ENCODE measurements at regions not wholly inside any gene's neighbourhood (a gene's known extent, or its start where the extent isn't known, plus 50 kb on each side); places are given as distances from the start of the nearest gene placed in this dataset.

DNA sequence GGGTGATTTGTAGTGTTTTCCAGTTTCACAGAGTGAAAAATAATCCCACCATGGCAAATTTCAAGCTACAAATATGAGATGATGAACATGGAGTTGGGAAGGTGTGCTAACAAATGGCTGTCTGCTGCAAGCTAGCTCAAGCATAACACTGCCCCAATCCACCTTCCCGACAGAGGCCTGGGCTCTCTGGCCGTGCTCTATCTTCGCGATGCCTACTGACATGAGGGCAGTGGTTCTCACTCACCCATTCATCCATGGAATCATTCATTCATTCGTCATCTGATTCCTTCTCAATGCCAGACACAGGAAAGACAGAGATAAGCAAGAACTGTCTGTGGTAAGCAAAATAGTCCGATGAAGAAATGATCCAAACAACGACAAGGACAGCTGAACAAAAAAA, 65.4 kb downstream of the ZNF467 start:
- H3K9me3 ChIP-seq (ENCODE audit: low read length), result peaks cover 24% of the 10 kb centered on the region
- in situ Hi-C loops (cut with HindIII; ENCODE audit: extremely low pct_ligation_motif_present, low pct_unique_long_range_greater_than_20kb) (no loop called here), intact Hi-C loops (cut with micrococcal nuclease; ENCODE audit: unreplicated experiment) (no loop called here)
- peak overlapping the region; percentile 5 for H2AFZ ChIP-seq (ENCODE audit: low read length)
- BruUV-seq (replicated peaks), result no TSS peak
- 77% methylated on average over 7 of the region's 7 CpGs for WGBS (ENCODE audit: low lambda C conversion rate)
- POLR2A ChIA-PET, result interaction anchor here (1.6 kb wide), 1 partner anchor 17 kb away, joined by 5 read pairs; no protein-coding TSS in a partner anchor
- no peak for DNase-seq (ENCODE audit: low spot score)
- no peak for TF ChIP-seq TAF15 (IDR thresholded peaks at IDR 0.05; ENCODE audit: low read depth, low read length, poor library complexity, severe bottlenecking)
- TF ChIP-seq CHD2 (IDR thresholded peaks at IDR 0.05; ENCODE audit: low read depth, low read length), result no peak
- no peak for TF ChIP-seq ZNF3 (CRISPR knock-in tag; IDR thresholded peaks at IDR 0.05)
- TF ChIP-seq ZFX (CRISPR knock-in tag; IDR thresholded peaks at IDR 0.05; ENCODE audit: low read depth), result no peak
- TF ChIP-seq ZNF724P (CRISPR knock-in tag; IDR thresholded peaks at IDR 0.05; ENCODE audit: borderline replicate concordance), result no peak
- no peak for TF ChIP-seq PHF5A (CRISPR knock-in tag; IDR thresholded peaks at IDR 0.05; ENCODE audit: low read depth, unreplicated experiment)
- TF ChIP-seq CENPX (CRISPR knock-in tag; IDR thresholded peaks at IDR 0.05), result no peak
- TF ChIP-seq KAT8 (CRISPR knock-in tag; IDR thresholded peaks at IDR 0.05), result no peak
- TF ChIP-seq TBP (CRISPR knock-in tag; IDR thresholded peaks at IDR 0.05), result no peak
- TF ChIP-seq, protein P1, sequence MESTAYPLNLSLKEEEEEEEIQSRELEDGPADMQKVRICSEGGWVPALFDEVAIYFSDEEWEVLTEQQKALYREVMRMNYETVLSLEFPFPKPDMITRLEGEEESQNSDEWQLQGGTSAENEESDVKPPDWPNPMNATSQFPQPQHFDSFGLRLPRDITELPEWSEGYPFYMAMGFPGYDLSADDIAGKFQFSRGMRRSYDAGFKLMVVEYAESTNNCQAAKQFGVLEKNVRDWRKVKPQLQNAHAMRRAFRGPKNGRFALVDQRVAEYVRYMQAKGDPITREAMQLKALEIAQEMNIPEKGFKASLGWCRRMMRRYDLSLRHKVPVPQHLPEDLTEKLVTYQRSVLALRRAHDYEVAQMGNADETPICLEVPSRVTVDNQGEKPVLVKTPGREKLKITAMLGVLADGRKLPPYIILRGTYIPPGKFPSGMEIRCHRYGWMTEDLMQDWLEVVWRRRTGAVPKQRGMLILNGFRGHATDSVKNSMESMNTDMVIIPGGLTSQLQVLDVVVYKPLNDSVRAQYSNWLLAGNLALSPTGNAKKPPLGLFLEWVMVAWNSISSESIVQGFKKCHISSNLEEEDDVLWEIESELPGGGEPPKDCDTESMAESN (CRISPR knock-in tag; conservative IDR thresholded peaks at IDR 0.05), result no peak
- no peak for TF ChIP-seq ZNF136 (CRISPR knock-in tag; IDR thresholded peaks at IDR 0.05; ENCODE audit: low read depth)
- TF ChIP-seq, protein P2, sequence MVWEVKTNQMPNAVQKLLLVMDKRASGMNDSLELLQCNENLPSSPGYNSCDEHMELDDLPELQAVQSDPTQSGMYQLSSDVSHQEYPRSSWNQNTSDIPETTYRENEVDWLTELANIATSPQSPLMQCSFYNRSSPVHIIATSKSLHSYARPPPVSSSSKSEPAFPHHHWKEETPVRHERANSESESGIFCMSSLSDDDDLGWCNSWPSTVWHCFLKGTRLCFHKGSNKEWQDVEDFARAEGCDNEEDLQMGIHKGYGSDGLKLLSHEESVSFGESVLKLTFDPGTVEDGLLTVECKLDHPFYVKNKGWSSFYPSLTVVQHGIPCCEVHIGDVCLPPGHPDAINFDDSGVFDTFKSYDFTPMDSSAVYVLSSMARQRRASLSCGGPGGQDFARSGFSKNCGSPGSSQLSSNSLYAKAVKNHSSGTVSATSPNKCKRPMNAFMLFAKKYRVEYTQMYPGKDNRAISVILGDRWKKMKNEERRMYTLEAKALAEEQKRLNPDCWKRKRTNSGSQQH (CRISPR knock-in tag; IDR thresholded peaks at IDR 0.05; ENCODE audit: low read depth), result no peak
- TF ChIP-seq, protein P3, sequence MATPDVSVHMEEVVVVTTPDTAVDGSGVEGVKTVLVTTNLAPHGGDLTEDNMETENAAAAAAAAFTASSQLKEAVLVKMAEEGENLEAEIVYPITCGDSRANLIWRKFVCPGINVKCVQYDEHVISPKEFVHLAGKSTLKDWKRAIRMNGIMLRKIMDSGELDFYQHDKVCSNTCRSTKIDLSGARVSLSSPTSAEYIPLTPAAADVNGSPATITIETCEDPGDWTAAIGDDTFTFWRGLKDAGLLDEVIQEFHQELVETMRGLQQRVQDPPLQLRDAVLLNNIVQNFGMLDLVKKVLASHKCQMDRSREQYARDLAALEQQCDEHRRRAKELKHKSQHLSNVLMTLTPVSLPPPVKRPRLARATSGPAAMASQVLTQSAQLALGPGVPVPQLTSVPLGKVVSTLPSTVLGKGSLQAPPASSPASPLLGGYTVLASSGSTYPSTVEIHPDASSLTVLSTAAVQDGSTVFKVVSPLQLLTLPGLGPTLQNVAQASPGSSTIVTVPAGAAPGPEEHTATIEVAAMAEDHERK (CRISPR knock-in tag; IDR thresholded peaks at IDR 0.05; ENCODE audit: low read depth), result no peak
- TF ChIP-seq ZSCAN29 (CRISPR knock-in tag; conservative IDR thresholded peaks at IDR 0.05), result no peak
- ATAC-seq, result peak; percentile 28; the same call in 1 of the 3 replicates
- peak overlapping the region; percentile 69 for H3K4me2 ChIP-seq (ENCODE audit: low read depth, low read length)
- CTCF ChIA-PET (ENCODE audit: low intra/inter-chr PET ratio, low total read pairs), result no interaction called here
- H3K27ac ChIP-seq (ENCODE audit: extremely low read length, insufficient read depth, low read length), result no peak overlapping the region
- H3K36me3 ChIP-seq (replicated peaks in 1 of 2; ENCODE audit: control insufficient read depth in 1 of 2, insufficient read depth in 2 of 2, low read length in 2 of 2), result no peaks in the 10 kb centered on the region
- H3K9ac ChIP-seq (ENCODE audit: insufficient read depth, low read depth, low read length), result no peak overlapping the region
- H4K20me1 ChIP-seq (ENCODE audit: insufficient read depth, low read length), result no peaks in the 10 kb centered on the region
- peaks cover 18% of the 10 kb centered on the region for H3K4me1 ChIP-seq (ENCODE audit: insufficient read depth, low read length)
- no peaks in the 10 kb centered on the region for H3K27me3 ChIP-seq (ENCODE audit: control insufficient read depth in 1 of 2, insufficient read depth in 2 of 2, low read length in 2 of 2)
- no peaks in the 10 kb centered on the region for H3K79me2 ChIP-seq (ENCODE audit: insufficient read depth, low read length)
- no peak overlapping the region for H3K4me3 ChIP-seq (replicated peaks in 1 of 3; ENCODE audit: insufficient read depth in 1 of 3, low read depth in 2 of 3, low read length in 3 of 3)
- FAIRE-seq, result no peak

All from HepG2 (cell line).